Keratinocyte (primary cell): ENCODE measurements at regions not wholly inside any gene's neighbourhood (a gene's known extent, or its start where the extent isn't known, plus 50 kb on each side); places are given as distances from the start of the nearest gene placed in this dataset.

Experiments used
- DNase-seq: peaks from one replicate; pipeline ENCODE4 v3.0.0-alpha.2; 2011; ENCODE audit warnings: low read depth, missing footprints, low spot score
- FAIRE-seq: peaks from 2 replicates; lab custom pipeline; 2011; peaks lifted over from hg19 to GRCh38; lab: Jason Lieb, UNC
- H2AFZ ChIP-seq: 2 replicates; pipeline ENCODE4 v1.6.0; 2012; ENCODE audit warnings: low read length, control low read depth, inconsistent platforms; ENCODE audit not compliant: control insufficient read depth
- H3K27ac ChIP-seq: 2 replicates; pipeline ENCODE4 v1.5.1; 2011; ENCODE audit warnings: low read length; ENCODE audit not compliant: control insufficient read depth, insufficient read depth
- H3K27me3 ChIP-seq: 3 replicates; pipeline ENCODE4 v1.6.0; 2011; ENCODE audit warnings: low read length; ENCODE audit not compliant: control insufficient read depth, insufficient read depth; ENCODE audit errors: extremely low read depth
- H3K36me3 ChIP-seq, 2 experiments: 2 replicates in 1 of 2; 3 replicates in 1 of 2; pipeline ENCODE4 v1.5.1; 2011; ENCODE audit warnings: low read length in 2 of 2, mild to moderate bottlenecking in 1 of 2; ENCODE audit not compliant: control insufficient read depth in 2 of 2, insufficient read depth in 2 of 2; ENCODE audit errors: extremely low read depth in 1 of 2
- H3K4me1 ChIP-seq: 3 replicates; pipeline ENCODE4 v1.5.1; 2011; ENCODE audit warnings: low read length; ENCODE audit not compliant: control insufficient read depth, insufficient read depth; ENCODE audit errors: extremely low read depth
- H3K4me2 ChIP-seq: 3 replicates; pipeline ENCODE4 v1.6.0; 2011; ENCODE audit warnings: low read depth, low read length; ENCODE audit not compliant: control insufficient read depth, insufficient read depth; ENCODE audit errors: extremely low read depth
- H3K4me3 ChIP-seq, 3 experiments: fragments of 200-600 bp in 1 of 3; sonication (generic) in 1 of 3; 2 replicates in 2 of 3; 3 replicates in 1 of 3; pipeline ENCODE4 v1.5.1; 2011 to 2016; ENCODE audit warnings: low read length in 3 of 3, mild to moderate bottlenecking in 3 of 3, control low read depth in 2 of 3, inconsistent platforms in 1 of 3, low read depth in 1 of 3, mixed read lengths in 1 of 3, mixed run types in 1 of 3, moderate library complexity in 1 of 3; ENCODE audit not compliant: control insufficient read depth in 2 of 3, insufficient read depth in 2 of 3; ENCODE audit errors: extremely low read depth in 1 of 3
- H3K79me2 ChIP-seq: 2 replicates; pipeline ENCODE4 v1.6.0; 2012; ENCODE audit warnings: low read length; ENCODE audit not compliant: control insufficient read depth, insufficient read depth
- H3K9ac ChIP-seq: 3 replicates; pipeline ENCODE4 v1.6.0; 2011; ENCODE audit warnings: low read length; ENCODE audit not compliant: control insufficient read depth, insufficient read depth; ENCODE audit errors: extremely low read depth
- H3K9me1 ChIP-seq: 3 replicates; pipeline ENCODE4 v1.6.0; 2011; ENCODE audit warnings: low read length; ENCODE audit not compliant: control insufficient read depth, insufficient read depth; ENCODE audit errors: extremely low read depth
- H3K9me3 ChIP-seq: 2 replicates; pipeline ENCODE4 v1.5.1; 2012; ENCODE audit warnings: low read depth, low read length; ENCODE audit not compliant: control insufficient read depth
- H4K20me1 ChIP-seq: 3 replicates; pipeline ENCODE4 v1.6.0; 2011; ENCODE audit warnings: low read length; ENCODE audit not compliant: control insufficient read depth, insufficient read depth; ENCODE audit errors: extremely low read depth
- CTCF ChIP-seq, 3 experiments: IDR thresholded peaks in 1 of 3; conservative IDR thresholded peaks in 1 of 3; optimal IDR thresholded peaks in 1 of 3; 2 replicates in 2 of 3; 3 replicates in 1 of 3; pipeline versions ENCODE3 to v1.5.1; 2011; ENCODE audit warnings: low read length in 3 of 3, mild to moderate bottlenecking in 3 of 3, moderate library complexity in 2 of 3, control low read depth in 1 of 3, inconsistent platforms in 1 of 3; ENCODE audit not compliant: insufficient read depth in 2 of 3; ENCODE audit errors: extremely low read depth in 1 of 3
- EZH2 ChIP-seq: IDR thresholded peaks from one replicate; pipeline ENCODE4 v1.6.1; 2012; ENCODE audit warnings: inconsistent platforms, mild to moderate bottlenecking, low read length, moderate library complexity
- dilution Hi-C: fragments of 300-500 bp; cut with MboI; formaldehyde crosslinking; loops from one replicate; pipeline ENCODE4 v1.7.0; 2020; ENCODE audit warnings: low sequenced_read_pairs; ENCODE audit not compliant: extremely low pct_ligation_motif_present

DNA sequence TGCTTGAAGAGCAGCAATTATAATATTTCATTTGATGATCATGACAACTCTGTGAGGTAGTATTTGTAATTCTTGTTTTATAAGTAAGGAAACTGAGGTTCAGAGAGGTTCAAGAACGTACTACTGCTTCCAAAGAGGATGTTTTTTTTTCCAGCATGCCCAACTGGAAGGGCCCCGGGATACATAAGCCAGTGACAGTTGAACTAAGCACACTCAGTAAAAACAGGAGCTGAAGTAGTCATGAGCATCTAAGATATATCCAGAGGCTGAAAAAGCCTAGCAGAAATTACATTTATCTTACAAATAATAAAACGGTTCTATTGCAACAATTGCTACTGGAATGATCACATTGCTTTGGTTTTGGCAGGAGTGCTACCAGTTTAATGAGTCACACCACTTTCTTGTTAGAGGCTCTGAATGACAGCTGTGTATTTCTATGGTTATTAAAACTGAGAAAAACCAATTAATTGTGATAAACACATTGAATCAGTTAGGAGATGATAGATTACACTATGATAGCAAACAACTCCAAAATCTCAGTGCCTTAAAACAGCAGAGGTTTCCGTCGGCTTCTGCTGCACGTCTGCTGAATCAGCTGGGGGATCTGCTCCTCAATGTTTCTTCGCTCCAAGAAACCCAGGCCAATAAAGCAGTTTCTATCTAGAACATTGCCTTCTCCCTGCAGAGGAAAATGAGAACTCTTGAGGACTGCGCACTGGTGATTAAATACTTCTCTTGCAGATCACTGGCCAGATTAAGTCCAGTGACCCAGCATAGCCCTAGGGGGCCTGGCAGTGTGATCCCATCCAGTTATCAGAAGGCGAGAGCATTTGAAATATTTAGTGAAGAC lies 522.7 kb downstream of the PLPP3 start:
- DNase-seq: no peak
- no peak overlapping the region for H3K27ac ChIP-seq
- dilution Hi-C loops: no loop called here

DNA sequence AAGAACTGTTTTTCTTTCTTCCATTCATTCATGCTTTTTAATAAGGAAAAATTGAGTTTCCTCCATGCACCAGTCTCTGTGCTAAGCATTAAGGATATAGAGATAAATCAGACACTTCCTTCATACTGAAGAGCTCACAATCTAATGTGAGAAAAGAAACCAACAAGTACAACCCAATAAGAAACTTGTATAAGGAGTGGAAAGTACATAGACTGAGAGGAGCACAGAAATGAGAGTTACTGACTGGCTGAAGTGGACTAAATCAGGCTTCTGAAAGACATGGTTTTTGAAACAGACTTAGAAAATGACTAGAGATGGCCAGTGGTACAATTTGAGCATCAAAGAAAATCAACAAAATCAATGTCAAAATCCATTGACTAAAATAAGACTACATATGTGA lies 524.4 kb downstream of the PLPP3 start:
- Histone ChIP-seq H3K27ac (no peak overlapping the region), H3K79me2 (no peaks in the 10 kb centered on the region), H3K9me1 (no peaks in the 10 kb centered on the region), H4K20me1 (no peaks in the 10 kb centered on the region), H3K4me1 (no peaks in the 10 kb centered on the region), H3K4me3 (no peak overlapping the region), H3K36me3 (no peaks in the 10 kb centered on the region), H3K9me3 (no peaks in the 10 kb centered on the region), H2AFZ (no peak overlapping the region), H3K9ac (no peak overlapping the region), H3K4me2 (no peak overlapping the region), H3K27me3 (no peaks in the 10 kb centered on the region)
- FAIRE-seq (no peak), DNase-seq (no peak)
- no peak for TF ChIP-seq CTCF (optimal IDR thresholded peaks at IDR 0.05 in 1 of 3, IDR thresholded peaks at IDR 0.05 in 1 of 3, conservative IDR thresholded peaks at IDR 0.05 in 1 of 3; ENCODE audit: extremely low read depth in 1 of 3, insufficient read depth in 2 of 3, low read length in 3 of 3)
- dilution Hi-C loops: no loop called here

More for the DNA sequence above, 522.7 kb downstream of the PLPP3 start:
- no peak for TF ChIP-seq CTCF (optimal IDR thresholded peaks at IDR 0.05 in 1 of 3, IDR thresholded peaks at IDR 0.05 in 1 of 3, conservative IDR thresholded peaks at IDR 0.05 in 1 of 3; ENCODE audit: extremely low read depth in 1 of 3, insufficient read depth in 2 of 3, low read length in 3 of 3)
- TF ChIP-seq EZH2: no peak
- H3K9me3 ChIP-seq: no peaks in the 10 kb centered on the region
- H3K36me3 ChIP-seq: no peaks in the 10 kb centered on the region
- FAIRE-seq: no peak
- H3K27me3 ChIP-seq: no peaks in the 10 kb centered on the region
- H3K9ac ChIP-seq: no peak overlapping the region
- H4K20me1 ChIP-seq: no peaks in the 10 kb centered on the region
- no peak overlapping the region for H3K4me2 ChIP-seq
- H3K9me1 ChIP-seq: no peaks in the 10 kb centered on the region
- H3K4me3 ChIP-seq: no peak overlapping the region
- H2AFZ ChIP-seq: no peak overlapping the region
- peaks cover under 1% of the 10 kb centered on the region for H3K4me1 ChIP-seq
- H3K79me2 ChIP-seq: no peaks in the 10 kb centered on the region
